NCI-H2227 (cell line): ENCODE measurements at regions not wholly inside any gene's neighbourhood (a gene's known extent, or its start where the extent isn't known, plus 50 kb on each side); places are given as distances from the start of the nearest gene placed in this dataset.

Experiments
- DNase-seq: peaks from one replicate; lab custom pipeline; 2025; ENCODE audit not compliant: unreplicated experiment; lab: John Stamatoyannopoulos, UW

GRCh38 chr13:107866032-107866940 lies 349.1 kb downstream of the LIG4 start:
- peak; percentile 56 for DNase-seq

GRCh38 chr13:107865643-107866031 lies 349.7 kb downstream of the LIG4 start:
- peak; percentile 35 for DNase-seq

- DNase-seq, result no peak
These were observed 350.1 kb downstream of the LIG4 start for GRCh38 chr13:107865318-107865575.

GRCh38 chr13:107864543-107865317 lies 350.6 kb downstream of the LIG4 start:
- DNase-seq, result no peak

- no peak for DNase-seq
These were observed 355.1 kb downstream of the LIG4 start for GRCh38 chr13:107860284-107860683.

GRCh38 chr13:107854880-107855279 lies 360.5 kb downstream of the LIG4 start:
- no peak for DNase-seq

GRCh38 chr13:107852072-107852471 lies 363.3 kb downstream of the LIG4 start:
- DNase-seq, result no peak

- no peak for DNase-seq
These were observed 363.7 kb downstream of the LIG4 start for GRCh38 chr13:107851670-107852069.

- peak; percentile 27 for DNase-seq
These were observed 367.9 kb downstream of the LIG4 start for GRCh38 chr13:107847406-107847805.

- DNase-seq, result no peak
These were observed 368.7 kb downstream of the LIG4 start for GRCh38 chr13:107846642-107847041.

- no peak for DNase-seq
These were observed 369.4 kb downstream of the LIG4 start for GRCh38 chr13:107845911-107846310.

GRCh38 chr13:107843681-107844080 lies 371.7 kb downstream of the LIG4 start:
- no peak for DNase-seq

- no peak for DNase-seq
These were observed 372.1 kb downstream of the LIG4 start for GRCh38 chr13:107843281-107843680.

- DNase-seq, result no peak
These were observed 372.7 kb downstream of the LIG4 start for GRCh38 chr13:107842562-107843180.

GRCh38 chr13:107838588-107839161 lies 376.7 kb downstream of the LIG4 start:
- peak; percentile 51 for DNase-seq

- no peak for DNase-seq
These were observed 378.7 kb downstream of the LIG4 start for GRCh38 chr13:107836685-107837084.

- DNase-seq, result no peak
These were observed 379.9 kb downstream of the LIG4 start for GRCh38 chr13:107835339-107836018.

- no peak for DNase-seq
These were observed 380.6 kb downstream of the LIG4 start for GRCh38 chr13:107834717-107835116.

- DNase-seq, result no peak
These were observed 381.1 kb downstream of the LIG4 start for GRCh38 chr13:107834281-107834680.

- DNase-seq, result peak; percentile 69
These were observed 382.7 kb downstream of the LIG4 start for GRCh38 chr13:107832500-107833100.

GRCh38 chr13:107830804-107831203 lies 384.5 kb downstream of the LIG4 start:
- peak; percentile 21 for DNase-seq
